Chondrocyte (in vitro differentiated cells): ENCODE measurements at regions not wholly inside any gene's neighbourhood (a gene's known extent, or its start where the extent isn't known, plus 50 kb on each side); places are given as distances from the start of the nearest gene placed in this dataset.

ENCODE experiments used
- DNase-seq: peaks from one replicate; pipeline ENCODE4 v3.0.0; 2021; ENCODE audit warnings: mixed read lengths, low spot score
- H3K27ac Mint-ChIP-seq: one replicate; pipeline ENCODE4 v1.8.0; 2021; ENCODE audit warnings: mild to moderate bottlenecking, moderate library complexity, mixed read lengths; ENCODE audit not compliant: unreplicated experiment
- H3K27me3 Mint-ChIP-seq: 2 replicates; pipeline ENCODE4 v1.8.0; 2021; ENCODE audit warnings: low read depth, mixed read lengths
- H3K36me3 Mint-ChIP-seq: 2 replicates; pipeline ENCODE4 v1.8.0; 2021; ENCODE audit warnings: low read depth, mixed read lengths
- H3K4me1 Mint-ChIP-seq: 2 replicates; pipeline ENCODE4 v1.8.0; 2021; ENCODE audit warnings: low read depth, mild to moderate bottlenecking, mixed read lengths
- H3K4me3 Mint-ChIP-seq: one replicate; pipeline ENCODE4 v1.8.0; 2021; ENCODE audit warnings: mild to moderate bottlenecking, moderate library complexity, mixed read lengths; ENCODE audit not compliant: unreplicated experiment
- H3K9me3 Mint-ChIP-seq: 2 replicates; pipeline ENCODE4 v1.8.0; 2021; ENCODE audit warnings: low read depth, mixed read lengths
- CTCF ChIP-seq: fragments of 200-600 bp; sonication (generic); IDR thresholded peaks from 2 replicates; pipeline ENCODE4 v1.5.0; 2021; ENCODE audit warnings: antibody characterized with exemption, mild to moderate bottlenecking, moderate library complexity

GRCh38 chr1:233549404-233549803, 64.5 kb upstream of the KCNK1 start:
- peaks cover 2% of the 10 kb centered on the region for H3K9me3 Mint-ChIP-seq
- peaks cover 2% of the 10 kb centered on the region for H3K27me3 Mint-ChIP-seq
- H3K36me3 Mint-ChIP-seq, result no peaks in the 10 kb centered on the region
- no peaks in the 10 kb centered on the region for H3K4me1 Mint-ChIP-seq
- DNase-seq, result no peak
- H3K27ac Mint-ChIP-seq, result no peak overlapping the region
- TF ChIP-seq CTCF, result no peak
- no peak overlapping the region for H3K4me3 Mint-ChIP-seq

- Mint-ChIP-seq H3K9me3 (peaks cover 2% of the 10 kb centered on the region), H3K27me3 (peaks cover 2% of the 10 kb centered on the region), H3K4me1 (no peaks in the 10 kb centered on the region), H3K27ac (no peak overlapping the region), H3K4me3 (no peak overlapping the region), H3K36me3 (no peaks in the 10 kb centered on the region)
- DNase-seq, result no peak
- no peak for TF ChIP-seq CTCF
Measured at GRCh38 chr1:233549917-233550316, 64.0 kb upstream of the KCNK1 start.

GRCh38 chr1:233554037-233554436, 59.9 kb upstream of the KCNK1 start:
- H3K4me3 Mint-ChIP-seq, result no peak overlapping the region
- no peak for DNase-seq
- H3K9me3 Mint-ChIP-seq, result no peaks in the 10 kb centered on the region
- H3K27me3 Mint-ChIP-seq, result no peaks in the 10 kb centered on the region
- H3K36me3 Mint-ChIP-seq, result no peaks in the 10 kb centered on the region
- no peaks in the 10 kb centered on the region for H3K4me1 Mint-ChIP-seq
- TF ChIP-seq CTCF, result no peak
- H3K27ac Mint-ChIP-seq, result no peak overlapping the region

- TF ChIP-seq CTCF, result no peak
- no peaks in the 10 kb centered on the region for H3K4me1 Mint-ChIP-seq
- H3K27ac Mint-ChIP-seq, result no peak overlapping the region
- H3K4me3 Mint-ChIP-seq, result no peak overlapping the region
- no peaks in the 10 kb centered on the region for H3K36me3 Mint-ChIP-seq
- H3K27me3 Mint-ChIP-seq, result no peaks in the 10 kb centered on the region
- peaks cover 40% of the 10 kb centered on the region for H3K9me3 Mint-ChIP-seq
- DNase-seq, result no peak
Measured at GRCh38 chr1:233561708-233562426, 52.0 kb upstream of the KCNK1 start.
